GM04503 (cell line): ENCODE measurements at regions not wholly inside any gene's neighbourhood (a gene's known extent, or its start where the extent isn't known, plus 50 kb on each side); places are given as distances from the start of the nearest gene placed in this dataset.
"Not testable (repeated sequence)": the region's sequence is repeated elsewhere in the genome, so short reads cannot be mapped to it uniquely, and the experiment has no call there.

Experiments used
- DNase-seq: peaks from one replicate; pipeline ENCODE4 v3.0.0-alpha.2; 2012; ENCODE audit warnings: low read depth

DNA sequence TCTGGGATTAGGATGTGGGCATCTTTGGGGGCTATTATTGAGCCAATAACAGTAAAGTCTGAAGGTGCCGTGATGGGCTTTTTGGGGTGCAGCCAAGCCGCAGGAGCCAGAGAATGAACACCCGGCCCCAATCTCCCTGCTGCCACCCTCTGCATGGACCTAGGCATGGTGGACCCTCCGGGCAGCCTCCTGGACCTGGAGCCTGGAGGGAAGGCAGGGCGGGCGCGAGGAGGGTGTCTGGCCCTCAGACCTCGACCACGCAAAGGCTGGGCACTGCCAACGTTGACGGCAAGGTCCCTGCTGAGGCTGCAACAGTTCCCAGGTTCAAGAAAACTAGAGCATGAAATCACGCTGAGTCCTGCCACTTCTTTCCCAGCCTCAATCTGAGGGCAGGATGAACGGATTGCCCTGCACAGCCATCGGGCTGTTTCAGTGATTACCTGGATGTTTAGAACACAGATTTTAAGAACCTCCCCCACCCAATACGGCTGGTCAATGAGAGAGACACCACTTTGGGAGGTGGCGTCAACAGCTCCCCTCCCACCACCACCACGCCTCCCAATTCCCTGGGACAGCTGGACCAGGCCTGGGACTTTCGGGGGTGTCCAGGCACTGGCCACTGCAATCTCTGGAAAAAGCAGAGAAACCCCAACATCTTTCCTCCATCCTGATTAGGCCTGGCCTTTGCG, 147.4 kb downstream of the NPIPB11 start:
- DNase-seq: not testable (repeated sequence)

DNA sequence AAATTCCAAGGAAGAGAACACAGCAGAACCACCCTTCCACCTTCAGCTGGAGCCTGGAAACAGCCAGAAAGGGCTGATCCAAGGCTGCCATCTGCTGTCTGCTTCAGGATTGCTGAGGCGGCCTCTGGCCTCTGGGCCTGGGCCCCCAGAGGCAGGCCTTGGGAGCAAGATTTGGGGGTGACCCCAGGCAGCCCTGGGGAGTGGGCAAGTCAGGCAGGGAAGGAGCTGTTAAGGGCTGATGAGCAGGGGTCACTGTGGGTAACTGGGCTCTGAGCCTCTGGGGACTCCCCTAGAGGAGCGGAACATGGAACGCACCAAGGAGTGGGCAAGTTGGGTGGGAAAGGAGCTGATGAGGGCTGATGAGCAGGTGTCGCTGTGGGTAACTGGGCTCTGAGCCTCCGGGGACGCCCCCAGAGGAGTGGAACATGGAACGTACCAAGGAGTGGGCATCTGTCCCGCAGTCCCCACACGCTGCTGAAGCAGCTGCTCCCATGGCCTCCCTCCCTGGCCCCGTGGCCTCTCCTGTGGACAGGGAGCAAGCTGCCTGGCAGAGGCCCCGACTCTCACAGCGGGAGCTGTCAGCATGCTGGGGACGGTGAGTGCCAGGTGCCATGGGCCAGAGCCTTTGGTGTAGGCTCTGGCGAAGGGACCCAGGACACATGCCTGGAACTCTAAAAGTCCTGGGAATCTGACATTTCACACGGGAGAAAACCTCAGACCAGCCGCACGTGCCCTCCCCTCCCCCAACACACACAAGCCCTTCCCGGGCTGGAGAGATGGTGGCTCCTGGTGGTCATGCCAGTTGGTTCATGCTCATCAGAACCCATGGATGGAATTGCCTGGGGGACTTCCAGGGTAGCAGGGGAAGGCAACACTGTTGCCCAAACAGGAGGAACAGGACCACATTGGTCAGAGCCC, 148.8 kb downstream of the NPIPB11 start:
- not testable (repeated sequence) for DNase-seq

DNA sequence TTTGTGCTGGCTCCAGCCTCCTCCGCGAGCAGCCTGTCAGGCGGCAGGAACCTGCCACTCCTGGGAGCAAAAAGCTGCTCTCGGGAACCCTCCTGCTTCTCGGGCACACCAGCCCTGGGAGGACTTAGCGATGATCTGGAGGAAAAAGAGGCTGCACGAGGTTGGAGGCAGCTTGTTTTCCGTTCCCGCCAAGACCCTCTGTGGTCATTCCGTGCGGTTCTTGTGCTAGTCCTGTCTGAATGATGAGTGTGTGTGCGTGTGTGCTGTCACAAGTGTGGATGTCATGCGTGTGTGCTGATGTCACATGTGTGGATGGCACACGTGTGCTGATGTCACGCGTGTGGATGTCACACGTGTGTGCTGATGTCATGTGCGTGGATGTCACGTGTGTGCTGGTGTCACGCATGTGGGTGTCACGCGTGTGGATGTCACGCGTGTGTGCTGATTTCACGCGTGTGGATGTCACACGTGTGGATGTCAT, 150.0 kb downstream of the NPIPB11 start:
- DNase-seq: no peak

DNA sequence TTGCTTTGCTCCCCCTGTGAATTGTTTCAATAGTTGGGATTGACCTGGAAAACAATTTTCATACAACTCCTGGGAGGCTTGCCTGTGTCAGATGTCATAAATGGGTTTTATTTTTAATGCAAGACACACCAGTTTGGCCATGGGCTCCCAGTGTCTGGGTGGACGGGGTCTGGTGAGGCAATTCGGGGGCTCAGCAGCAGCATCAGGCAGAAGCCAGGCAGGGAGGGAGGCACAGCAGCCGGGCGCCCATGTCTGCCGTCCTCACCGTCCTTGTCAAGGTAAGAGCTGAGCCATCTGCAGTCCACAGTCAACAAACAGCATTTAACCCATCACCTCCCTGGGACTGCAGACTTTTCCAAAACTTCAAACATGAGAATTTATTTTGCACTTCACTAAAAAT, 150.6 kb downstream of the NPIPB11 start:
- DNase-seq: not testable (repeated sequence)

DNA sequence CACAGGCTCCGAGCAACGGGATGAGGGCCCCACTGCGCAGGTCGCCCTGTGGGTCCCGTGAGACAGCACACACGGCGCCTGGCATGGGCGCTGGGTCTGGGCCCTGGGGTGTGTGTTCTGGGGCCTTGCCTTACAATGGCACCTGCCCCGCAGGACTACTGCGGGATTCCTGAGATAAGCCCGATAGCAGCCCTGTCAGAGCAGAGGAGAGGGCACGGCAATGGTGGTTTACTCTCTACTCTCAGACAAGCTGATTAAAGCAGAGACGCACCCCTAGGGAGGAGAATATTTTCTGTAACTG, 151.1 kb downstream of the NPIPB11 start:
- not testable (repeated sequence) for DNase-seq

DNA sequence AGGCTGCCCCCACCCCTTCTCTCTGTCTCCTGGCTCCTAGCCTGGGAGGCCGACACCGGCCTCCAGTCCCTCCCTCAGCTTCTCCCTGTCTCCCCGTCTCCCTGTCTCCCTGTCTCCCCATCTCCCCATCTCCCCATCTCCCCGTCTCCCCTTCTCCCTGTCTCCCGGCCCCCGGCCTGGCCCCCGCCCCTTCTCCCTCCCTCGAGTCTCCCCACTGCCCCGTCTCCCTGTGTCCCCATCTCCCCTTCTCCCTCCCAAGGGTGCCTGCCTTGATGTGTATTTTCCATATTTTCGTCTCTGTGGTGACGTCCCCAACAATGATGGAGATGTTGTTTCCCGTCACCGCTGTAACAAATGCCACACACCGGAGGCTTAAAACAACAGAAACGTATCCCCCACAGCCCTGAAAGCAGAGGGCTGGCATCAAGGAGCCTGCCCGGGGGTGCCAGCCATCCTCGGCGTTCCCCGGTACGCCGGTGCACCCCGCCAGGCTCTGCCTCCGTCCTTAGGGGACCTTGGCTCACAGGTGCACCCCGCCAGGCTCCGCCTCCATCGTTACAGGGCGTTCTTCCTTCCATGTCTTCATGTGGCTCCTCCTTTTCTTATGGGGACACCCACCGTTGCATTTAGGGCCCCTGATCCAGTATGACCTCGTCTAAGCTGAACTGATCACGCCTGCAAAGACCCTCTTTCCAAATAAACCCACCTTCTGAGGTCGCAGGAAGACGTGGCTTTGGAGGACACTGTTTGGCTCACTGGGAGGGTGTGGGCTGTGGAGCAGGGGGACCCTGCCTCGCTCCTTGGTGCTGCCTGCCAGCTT, 151.6 kb downstream of the NPIPB11 start:
- DNase-seq: no peak

DNA sequence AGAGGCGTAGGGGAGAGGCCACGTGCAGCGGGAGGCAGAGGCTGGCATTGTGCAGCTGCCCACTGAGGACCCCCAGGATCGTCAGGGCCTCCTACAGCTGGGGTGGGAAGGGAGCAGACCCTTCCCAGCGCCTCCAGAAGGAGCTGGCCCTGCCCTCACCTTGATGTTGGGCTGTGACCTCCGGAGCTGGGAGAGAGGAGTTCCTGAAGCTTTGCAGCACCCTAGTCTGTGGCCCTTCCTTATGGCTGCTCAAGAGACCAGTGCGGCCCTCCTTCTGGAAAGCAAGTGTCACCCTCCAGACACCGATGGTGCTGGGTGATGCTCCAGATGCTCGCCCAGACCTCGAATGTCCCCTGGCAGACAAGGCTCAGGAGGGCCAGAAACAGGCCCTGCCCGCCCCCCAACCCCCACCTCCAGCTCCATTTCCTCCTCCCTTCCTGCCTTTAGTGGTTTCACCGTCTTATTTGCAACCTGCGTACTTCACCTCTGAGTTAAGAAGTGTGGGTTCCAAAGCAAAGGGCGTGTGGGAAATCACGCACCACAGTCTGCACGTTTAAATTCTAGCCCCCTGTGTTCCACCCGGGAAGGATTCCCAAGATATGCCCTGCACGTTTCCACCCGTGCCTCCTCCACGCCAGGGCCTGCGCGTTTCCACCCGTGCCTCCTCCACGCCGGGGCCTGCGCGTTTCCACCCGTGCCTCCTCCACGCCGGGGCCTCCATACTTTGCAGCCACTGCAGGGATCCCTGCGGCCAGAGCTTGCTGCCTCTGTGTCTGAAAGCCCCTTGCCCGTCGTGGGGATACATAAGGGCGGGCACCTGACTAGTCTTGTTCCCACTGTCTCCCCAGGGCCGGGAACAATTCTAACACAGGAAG, 152.6 kb downstream of the NPIPB11 start:
- not testable (repeated sequence) for DNase-seq

DNA sequence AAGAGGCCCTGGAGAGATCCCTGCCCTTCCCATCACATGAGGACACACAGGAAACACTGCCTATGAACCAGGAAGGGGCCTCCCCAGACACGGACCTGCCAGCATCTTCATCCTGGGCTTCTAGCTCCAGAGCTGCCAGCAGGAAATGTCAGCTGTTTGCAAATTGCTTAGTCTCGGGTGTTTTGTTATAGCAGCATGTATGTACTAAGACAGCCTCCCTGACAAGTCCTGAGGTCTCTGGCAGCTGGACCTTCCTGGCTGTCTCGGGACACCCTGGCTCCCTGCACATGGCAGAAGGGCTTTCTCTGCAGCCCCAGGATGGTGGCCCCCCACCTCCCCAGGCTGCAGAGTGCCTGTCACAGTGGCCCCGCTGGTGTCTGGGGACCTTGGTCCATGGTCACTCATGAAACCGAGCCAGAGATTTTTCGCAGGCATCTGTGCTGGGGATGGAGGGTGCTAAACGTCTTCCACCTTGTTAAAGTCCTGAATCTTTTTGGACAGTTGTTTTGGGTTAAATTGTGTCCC, 153.4 kb downstream of the NPIPB11 start:
- not testable (repeated sequence) for DNase-seq

DNA sequence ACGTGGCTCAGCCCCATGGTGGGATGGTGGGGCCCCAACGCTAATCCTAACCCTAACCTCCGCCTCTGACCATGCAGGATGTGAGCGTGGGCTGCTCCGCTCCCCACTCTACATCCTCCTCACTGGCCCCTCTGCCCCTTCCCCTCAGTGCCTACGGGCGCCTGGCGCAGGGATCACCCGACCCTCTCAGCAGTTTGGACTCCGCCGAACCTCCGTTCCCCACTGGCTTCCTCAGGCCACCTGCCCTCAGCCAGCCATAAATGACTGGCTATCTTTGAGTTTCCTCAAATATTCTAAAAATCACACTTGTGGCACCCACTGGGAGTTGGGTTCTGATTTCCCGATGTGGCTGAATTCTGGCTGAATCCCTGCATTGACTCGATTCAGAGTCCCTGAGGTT, 154.2 kb downstream of the NPIPB11 start:
- DNase-seq: not testable (repeated sequence)

DNA sequence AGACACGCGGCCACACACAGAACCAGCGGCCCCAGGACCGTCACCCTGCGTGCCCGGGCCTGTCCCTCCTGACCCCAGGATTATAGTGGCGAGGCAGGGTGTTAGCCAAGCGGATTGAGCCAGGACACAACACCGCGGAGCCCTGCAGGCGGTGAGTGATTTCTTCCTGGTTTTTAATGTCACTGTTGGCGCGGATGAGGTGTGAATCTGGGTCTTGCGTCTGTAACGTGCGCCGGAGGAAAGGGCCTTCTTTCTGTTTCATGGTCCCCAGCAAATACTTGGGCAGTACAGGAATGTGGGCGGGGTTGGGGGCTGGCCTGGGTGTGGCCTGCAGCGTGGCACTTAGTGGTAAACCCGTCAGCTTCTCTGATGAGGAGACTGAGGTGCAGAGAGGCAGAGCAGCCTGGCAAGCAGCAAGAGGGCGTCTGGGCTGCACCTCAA, 154.9 kb downstream of the NPIPB11 start:
- DNase-seq: not testable (repeated sequence)

DNA sequence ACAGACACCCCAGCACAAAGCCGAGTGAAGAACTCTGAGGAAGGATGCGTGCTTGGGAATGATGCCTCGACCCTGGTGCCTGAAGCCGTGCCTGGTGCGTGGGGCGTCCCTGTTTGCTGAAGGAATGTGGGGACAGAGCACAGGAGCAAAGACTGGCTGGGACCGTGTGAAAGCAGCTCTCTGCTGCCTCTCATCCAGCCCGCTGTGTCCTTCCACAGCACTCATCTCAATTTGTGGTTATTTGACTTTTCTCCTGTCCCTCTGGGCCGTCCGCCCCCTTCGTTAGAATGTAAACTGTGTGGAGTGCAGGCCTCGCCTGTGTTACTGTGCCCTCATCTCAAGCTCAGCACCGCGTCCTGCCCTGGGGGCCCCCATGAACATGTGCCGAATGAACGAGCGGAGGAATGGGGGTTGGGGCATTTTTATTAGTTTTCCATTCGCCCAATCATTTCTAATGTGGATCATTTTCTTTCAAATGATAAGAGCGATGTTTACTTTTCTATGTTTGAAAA, 155.5 kb downstream of the NPIPB11 start:
- DNase-seq: not testable (repeated sequence)

DNA sequence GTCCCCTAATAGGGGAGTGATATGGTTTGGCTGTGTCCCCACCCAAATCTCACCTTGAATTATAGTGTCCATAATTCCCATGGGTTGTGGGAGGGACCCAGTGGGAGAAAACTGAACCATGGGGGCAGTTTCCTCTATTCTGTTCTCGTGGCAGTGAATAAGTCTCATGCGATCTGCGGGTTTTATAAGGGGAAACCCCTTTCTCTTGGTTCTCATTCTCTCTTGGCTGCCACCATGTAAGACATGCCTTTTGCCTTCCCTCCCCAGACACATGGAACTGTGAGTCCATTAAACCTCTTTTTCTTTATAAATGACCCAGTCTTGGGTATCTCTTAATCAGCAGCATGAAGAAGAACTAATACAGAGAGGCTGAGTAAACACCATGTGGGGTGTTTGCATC, 156.0 kb downstream of the NPIPB11 start:
- not testable (repeated sequence) for DNase-seq

DNA sequence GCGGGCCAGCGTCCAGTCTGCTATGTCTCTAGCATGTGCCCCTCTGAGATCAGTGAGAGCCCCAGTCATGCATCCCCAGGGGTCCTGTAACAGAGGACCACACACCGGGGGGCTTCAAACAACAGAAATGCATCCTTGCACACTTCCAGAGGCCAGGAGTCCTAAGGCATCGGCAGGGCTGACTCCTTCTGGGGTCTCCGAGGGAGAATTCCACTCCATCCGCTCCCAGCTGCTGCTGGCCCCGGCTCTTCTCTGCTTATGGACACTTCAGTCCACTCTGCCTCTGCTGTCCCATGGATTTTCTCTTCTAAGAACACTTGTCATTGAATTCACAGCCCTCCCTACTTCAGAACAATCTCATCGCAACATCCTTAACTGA, 157.6 kb downstream of the NPIPB11 start:
- not testable (repeated sequence) for DNase-seq

DNA sequence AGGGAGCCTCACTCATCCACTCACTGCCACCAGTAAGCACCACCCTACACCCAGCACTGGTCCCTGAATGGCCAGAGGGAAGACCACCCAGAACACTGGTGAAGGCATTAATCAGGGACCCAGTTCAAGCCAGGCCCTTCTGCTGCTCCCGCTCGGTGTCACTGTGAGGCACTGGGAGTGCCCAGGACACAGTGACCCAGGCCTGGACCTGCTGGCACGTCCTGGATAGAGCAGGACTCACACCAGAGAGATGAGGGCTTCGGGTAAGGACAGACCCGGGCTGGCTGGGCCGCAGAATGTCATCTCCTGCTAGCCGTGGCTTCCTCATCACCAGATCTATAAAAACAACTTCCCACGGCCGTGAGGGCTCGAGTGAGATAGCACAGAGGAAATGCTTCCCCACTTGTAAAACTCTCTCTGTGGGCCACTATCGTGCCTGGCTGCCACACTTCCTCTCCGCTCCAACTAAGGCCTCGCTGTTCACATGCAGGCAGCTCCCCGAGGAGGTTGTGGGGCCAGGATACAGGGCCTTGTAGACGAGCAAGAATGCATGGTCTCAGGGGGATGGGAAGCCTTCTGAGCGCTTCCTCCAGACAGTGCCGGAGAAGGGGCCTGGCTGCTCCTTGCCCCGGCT, 158.1 kb downstream of the NPIPB11 start:
- not testable (repeated sequence) for DNase-seq

DNA sequence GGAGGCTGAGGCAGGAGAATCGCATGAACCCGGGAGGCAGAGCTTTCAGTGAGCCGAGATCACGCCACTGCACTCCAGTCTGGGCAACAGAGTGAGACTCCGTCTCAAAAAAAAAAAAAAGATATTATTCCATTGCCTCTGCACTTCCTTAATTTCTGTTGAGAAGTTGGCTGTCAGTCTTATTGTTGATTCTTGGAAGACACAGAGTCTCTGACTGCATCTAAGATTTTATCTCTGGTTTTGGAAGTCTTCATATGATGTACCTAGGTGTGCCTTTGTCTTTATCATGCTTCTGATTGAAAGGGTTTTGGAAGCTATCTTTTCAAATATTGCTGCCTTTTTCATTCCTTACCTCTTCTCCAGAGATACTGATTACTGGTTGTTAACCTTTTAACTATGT, 160.4 kb downstream of the NPIPB11 start:
- DNase-seq: not testable (repeated sequence)

DNA sequence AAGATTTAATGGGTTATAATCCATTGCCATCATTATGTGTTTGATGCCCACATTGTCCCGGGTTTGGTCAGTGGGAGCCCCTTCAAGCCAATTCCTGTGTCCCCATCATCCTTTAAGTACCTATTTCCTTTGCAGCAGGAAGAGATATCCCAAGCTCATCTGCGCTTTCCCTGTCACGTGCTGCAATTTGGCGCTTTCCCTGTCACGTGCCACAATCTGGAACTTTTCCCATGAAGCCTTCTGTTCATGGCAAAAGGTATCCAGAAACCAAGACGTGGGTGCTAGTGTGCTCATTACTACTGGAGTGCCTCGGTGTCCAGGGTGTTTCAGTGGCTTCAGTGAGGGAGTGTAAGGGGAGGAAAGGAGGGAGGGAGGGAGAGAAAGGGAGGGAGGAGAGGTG, 168.5 kb downstream of the NPIPB11 start:
- no peak for DNase-seq

DNA sequence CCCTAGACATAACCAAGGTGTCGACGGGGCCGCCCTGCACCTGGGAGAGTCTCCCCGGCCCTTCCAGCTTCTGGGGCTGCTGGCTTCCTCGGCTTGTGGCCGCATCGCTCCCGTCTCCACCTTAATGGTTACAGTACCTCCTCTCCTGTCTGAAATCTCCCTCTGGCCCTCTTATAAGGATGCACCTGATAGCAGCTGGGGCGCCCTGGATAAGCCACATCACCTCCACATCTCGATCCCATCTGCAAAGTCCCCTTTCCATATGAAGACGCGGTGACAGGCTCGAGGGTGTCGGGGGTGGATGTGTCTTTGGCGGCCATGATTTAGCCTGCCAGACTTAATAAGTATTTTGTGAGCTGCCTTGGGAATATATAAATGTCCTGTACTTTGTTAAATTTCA, 169.0 kb downstream of the NPIPB11 start:
- DNase-seq: not testable (repeated sequence)

DNA sequence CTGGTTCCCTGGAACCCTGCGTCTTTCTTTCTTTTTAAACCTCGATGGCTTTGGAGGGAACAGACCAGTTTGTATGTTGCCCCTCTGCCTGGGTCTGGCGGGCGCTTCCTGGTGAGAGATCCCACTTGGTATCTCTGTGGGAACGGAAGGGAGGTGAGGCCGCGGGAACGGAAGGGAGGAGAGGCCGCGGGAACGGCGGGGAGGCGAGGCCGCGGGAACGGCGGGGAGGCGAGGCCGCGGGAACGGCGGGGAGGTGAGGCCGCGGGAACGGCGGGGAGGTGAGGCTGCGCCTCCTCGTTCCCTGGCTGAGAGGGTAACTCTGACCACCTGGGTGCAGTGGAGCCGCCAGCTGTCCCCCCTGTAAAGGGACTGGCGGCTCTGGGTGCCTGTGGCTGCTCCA, 169.5 kb downstream of the NPIPB11 start:
- DNase-seq: not testable (repeated sequence)

DNA sequence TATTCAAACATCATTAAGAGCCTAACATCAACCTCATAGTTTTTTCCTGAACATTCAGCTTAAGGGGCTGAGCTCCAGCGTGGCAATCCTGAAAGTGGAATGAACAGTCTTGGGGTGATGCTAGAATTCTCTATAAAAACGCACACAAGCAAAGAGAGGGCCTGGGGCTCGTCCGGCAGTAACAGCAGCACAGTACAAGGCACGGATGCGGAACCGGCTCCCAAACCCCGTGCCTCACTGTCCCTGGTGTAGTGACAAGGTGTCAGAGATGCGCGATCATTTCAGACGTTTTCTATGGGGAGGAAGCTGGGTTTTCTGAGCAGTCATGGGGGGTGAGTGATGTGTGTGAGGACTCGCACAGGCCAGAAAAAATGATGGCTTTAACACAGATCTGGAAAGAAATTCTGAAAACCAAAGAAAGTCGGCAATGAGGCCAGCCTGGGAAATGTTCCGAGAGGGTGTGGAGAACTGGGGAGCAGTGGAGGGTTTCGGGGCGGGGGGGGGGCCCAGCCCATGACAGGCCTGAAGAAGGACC, 170.6 kb downstream of the NPIPB11 start:
- DNase-seq: not testable (repeated sequence)
